Spleen (tissue), 7 donors: ENCODE measurements at regions not wholly inside any gene's neighbourhood (a gene's known extent, or its start where the extent isn't known, plus 50 kb on each side); places are given as distances from the start of the nearest gene placed in this dataset.
"Not testable (repeated sequence)": the region's sequence is repeated elsewhere in the genome, so short reads cannot be mapped to it uniquely, and the experiment has no call there.

Experiments used
- CTCF ChIP-seq, 11 experiments: fragments of 200-600 bp in 7 of 11; fragments of 450-650 bp in 4 of 11; sonication (generic) in 4 of 11; IDR thresholded peaks in 8 of 11; conservative IDR thresholded peaks in 3 of 11; 1 replicate in 7 of 11; 2 replicates in 4 of 11; pipeline versions ENCODE4 v1.4.0 to v1.8.0; 2016 to 2021; ENCODE audit warnings: antibody characterized with exemption in 11 of 11, inconsistent platforms in 4 of 11, mild to moderate bottlenecking in 1 of 11
- POLR2A ChIP-seq, 3 donors: fragments of 450-650 bp; IDR thresholded peaks; one replicate each; pipeline ENCODE4 v1.5.1; 2017; ENCODE audit warnings: antibody characterized with exemption in 3 of 3, mild to moderate bottlenecking in 1 of 3
- POLR2AphosphoS5 ChIP-seq, 3 donors: sonication (generic); formaldehyde crosslinking; IDR thresholded peaks; one replicate each; pipeline ENCODE4 v1.5.1; 2017; ENCODE audit warnings: antibody characterized with exemption in 3 of 3
- donor health status: DM: no; HTN: no; CAD: no; lungs with moderate emphysema.
- donor health status: DM: no; HTN: no; CAD: no.
- donor health status: DM: no; HTN: no; CAD: no.

DNA sequence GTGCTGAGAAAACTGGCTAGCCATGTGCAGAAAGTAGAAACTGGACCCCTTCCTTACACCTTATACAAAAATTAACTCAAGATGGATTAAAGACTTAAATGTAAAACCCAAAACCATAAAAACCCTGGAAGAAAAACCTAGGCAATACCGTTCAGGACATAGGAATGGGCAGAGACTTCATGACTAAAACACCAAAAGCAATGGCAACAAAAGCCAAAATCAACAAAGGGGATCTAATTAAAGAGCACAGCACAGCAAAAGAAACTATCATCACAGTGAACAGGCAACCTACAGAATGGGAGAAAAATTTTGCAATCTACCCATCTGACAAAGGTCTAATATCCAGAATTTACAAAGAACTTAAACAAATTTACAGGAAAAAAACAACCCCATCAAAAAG is 575.2 kb upstream of the ADAMTS5 start:
- TF ChIP-seq CTCF (IDR thresholded peaks at IDR 0.05 in 8 of 11, conservative IDR thresholded peaks at IDR 0.05 in 3 of 11); POLR2A (IDR thresholded peaks at IDR 0.05); POLR2AphosphoS5 (IDR thresholded peaks at IDR 0.05): not testable (repeated sequence)
